ENCODE measurements at regions not wholly inside any gene's neighbourhood (a gene's known extent, or its start where the extent isn't known, plus 50 kb on each side); places are given as distances from the start of the nearest gene placed in this dataset.
A peak's percentile ranks its signal among the peaks of the same experiment; 100 is the strongest.

GRCh38 chr11:13143486-13144297, 133.9 kb upstream of the BMAL1 start (continued):
- TF ChIP-seq, protein P1, sequence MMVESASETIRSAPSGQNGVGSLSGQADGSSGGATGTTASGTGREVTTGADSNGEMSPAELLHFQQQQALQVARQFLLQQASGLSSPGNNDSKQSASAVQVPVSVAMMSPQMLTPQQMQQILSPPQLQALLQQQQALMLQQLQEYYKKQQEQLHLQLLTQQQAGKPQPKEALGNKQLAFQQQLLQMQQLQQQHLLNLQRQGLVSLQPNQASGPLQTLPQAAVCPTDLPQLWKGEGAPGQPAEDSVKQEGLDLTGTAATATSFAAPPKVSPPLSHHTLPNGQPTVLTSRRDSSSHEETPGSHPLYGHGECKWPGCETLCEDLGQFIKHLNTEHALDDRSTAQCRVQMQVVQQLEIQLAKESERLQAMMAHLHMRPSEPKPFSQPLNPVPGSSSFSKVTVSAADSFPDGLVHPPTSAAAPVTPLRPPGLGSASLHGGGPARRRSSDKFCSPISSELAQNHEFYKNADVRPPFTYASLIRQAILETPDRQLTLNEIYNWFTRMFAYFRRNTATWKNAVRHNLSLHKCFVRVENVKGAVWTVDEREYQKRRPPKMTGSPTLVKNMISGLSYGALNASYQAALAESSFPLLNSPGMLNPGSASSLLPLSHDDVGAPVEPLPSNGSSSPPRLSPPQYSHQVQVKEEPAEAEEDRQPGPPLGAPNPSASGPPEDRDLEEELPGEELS (CRISPR knock-in tag; IDR thresholded peaks at IDR 0.05), result no peak
- no peak for TF ChIP-seq ERG (CRISPR knock-in tag; IDR thresholded peaks at IDR 0.05)
- TF ChIP-seq JUN (CRISPR knock-in tag; IDR thresholded peaks at IDR 0.05), result no peak
- no peak for TF ChIP-seq SP1 (CRISPR knock-in tag; conservative IDR thresholded peaks at IDR 0.05)

GRCh38 chr11:13145461-13145860, 132.1 kb upstream of the BMAL1 start:
- Mint-ChIP-seq H3K9me3 (no peaks in the 10 kb centered on the region), H3K4me1 (0 out of 2 replicates have a peak, but pooled peaks cover 3% of the 10 kb centered on the region), H3K27me3 (ENCODE audit: low read depth) (no peaks in the 10 kb centered on the region), H3K27ac (no peak overlapping the region), H3K36me3 (no peaks in the 10 kb centered on the region), H3K4me3 (no peak overlapping the region)
- no peak for DNase-seq (ENCODE audit: low spot score)
- CTCF ChIA-PET, result interaction anchor here (0.6 to 1.8 kb wide), 18 partner anchors 9 to 856 kb away, joined by 3 to 18 read pairs (median 3); no protein-coding TSS in a partner anchor
- POLR2A ChIA-PET, result interaction anchor here (0.6 kb wide), 1 partner anchor 661 kb away, joined by 9 read pairs; no protein-coding TSS in a partner anchor
- TF ChIP-seq TCF7 (CRISPR knock-in tag; IDR thresholded peaks at IDR 0.05; ENCODE audit: low read depth), result no peak
- no peak for TF ChIP-seq NR3C1 (CRISPR knock-in tag; conservative IDR thresholded peaks at IDR 0.05; ENCODE audit: low read depth)
- ATAC-seq, result peak; percentile 75

GRCh38 chr11:13149991-13150390, 127.6 kb upstream of the BMAL1 start:
- ChIA-PET CTCF (interaction anchor here (6.3 kb wide), 1 partner anchor 185 kb away, joined by 42 read pairs; no protein-coding TSS in a partner anchor), POLR2A (no interaction called here)
- Mint-ChIP-seq H3K4me3 (no peak overlapping the region), H3K4me1 (0 out of 2 replicates have a peak, but pooled peaks cover 3% of the 10 kb centered on the region), H3K27me3 (ENCODE audit: low read depth) (no peaks in the 10 kb centered on the region), H3K27ac (no peak overlapping the region), H3K9me3 (peaks cover 6% of the 10 kb centered on the region), H3K36me3 (no peaks in the 10 kb centered on the region)
- TF ChIP-seq ZNF121 (CRISPR knock-in tag; IDR thresholded peaks at IDR 0.05), result no peak
- TF ChIP-seq, protein P2, sequence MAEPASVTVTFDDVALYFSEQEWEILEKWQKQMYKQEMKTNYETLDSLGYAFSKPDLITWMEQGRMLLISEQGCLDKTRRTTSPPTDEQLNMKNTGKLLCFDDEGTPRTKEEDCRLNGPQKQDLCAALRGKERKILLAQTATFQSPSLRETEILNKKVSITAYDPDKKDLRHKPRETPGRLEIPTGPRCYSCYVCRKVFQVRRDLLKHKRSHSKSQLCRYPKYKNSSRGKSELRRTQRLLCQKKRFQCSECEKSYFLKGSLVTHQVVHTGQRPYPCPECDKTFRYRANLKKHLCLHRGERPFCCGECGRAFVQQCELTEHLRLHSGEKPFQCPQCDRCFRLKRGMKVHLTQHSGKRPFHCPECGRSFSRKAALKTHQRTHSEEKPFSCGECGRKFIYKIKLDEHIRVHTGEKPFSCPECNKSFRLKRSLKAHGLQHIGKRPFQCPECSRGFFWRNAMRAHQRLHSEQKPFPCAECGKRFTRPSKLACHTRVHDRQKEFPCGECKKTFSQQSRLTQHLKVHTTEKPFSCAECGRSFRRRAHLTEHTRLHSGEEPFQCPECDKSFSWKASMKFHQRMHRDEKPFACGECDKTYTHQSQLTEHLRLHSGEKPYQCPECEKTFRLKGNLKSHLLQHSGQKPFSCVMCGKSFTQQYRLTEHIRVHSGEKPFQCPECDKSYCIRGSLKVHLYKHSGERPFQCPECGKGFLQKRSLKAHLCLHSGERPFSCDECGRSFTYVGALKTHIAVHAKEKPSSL (CRISPR knock-in tag; conservative IDR thresholded peaks at IDR 0.05), result no peak
- TF ChIP-seq TEAD1 (CRISPR knock-in tag; IDR thresholded peaks at IDR 0.05), result no peak
- ATAC-seq, result no peak
- no peak for DNase-seq (ENCODE audit: low spot score)

DNA sequence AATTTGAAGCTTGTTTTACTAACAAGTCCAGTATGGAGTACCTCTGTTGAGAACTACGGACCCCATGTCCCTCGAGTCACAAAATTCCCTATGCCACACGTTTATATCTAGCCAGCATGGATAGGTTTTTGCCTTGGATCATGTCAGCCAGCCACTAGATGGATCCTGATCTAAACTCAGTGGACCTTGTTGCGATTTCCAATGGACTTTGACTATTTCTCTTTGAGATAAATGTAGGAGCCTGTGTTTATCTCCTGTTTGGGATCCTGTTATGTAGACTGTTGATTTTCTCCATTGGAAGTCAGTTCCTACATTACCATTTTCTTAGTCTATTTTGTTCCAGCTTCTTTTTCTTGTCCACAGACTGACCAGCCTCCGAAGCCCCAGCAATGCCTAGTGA, 127.1 kb upstream of the BMAL1 start:
- ChIA-PET CTCF (interaction anchor here (6.3 kb wide), 1 partner anchor 186 kb away, joined by 42 read pairs; no protein-coding TSS in a partner anchor), POLR2A (no interaction called here)
- ATAC-seq, result no peak

More for the DNA sequence above, 127.1 kb upstream of the BMAL1 start:
- Mint-ChIP-seq H3K4me1 (0 out of 2 replicates have a peak, but pooled peaks cover 2% of the 10 kb centered on the region), H3K36me3 (no peaks in the 10 kb centered on the region; the same call in 1 of the 2 replicates), H3K9me3 (peaks cover 11% of the 10 kb centered on the region), H3K27ac (no peak overlapping the region), H3K27me3 (ENCODE audit: low read depth) (no peaks in the 10 kb centered on the region), H3K4me3 (no peak overlapping the region)
- TF ChIP-seq, protein P3, sequence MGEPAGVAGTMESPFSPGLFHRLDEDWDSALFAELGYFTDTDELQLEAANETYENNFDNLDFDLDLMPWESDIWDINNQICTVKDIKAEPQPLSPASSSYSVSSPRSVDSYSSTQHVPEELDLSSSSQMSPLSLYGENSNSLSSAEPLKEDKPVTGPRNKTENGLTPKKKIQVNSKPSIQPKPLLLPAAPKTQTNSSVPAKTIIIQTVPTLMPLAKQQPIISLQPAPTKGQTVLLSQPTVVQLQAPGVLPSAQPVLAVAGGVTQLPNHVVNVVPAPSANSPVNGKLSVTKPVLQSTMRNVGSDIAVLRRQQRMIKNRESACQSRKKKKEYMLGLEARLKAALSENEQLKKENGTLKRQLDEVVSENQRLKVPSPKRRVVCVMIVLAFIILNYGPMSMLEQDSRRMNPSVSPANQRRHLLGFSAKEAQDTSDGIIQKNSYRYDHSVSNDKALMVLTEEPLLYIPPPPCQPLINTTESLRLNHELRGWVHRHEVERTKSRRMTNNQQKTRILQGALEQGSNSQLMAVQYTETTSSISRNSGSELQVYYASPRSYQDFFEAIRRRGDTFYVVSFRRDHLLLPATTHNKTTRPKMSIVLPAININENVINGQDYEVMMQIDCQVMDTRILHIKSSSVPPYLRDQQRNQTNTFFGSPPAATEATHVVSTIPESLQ (CRISPR knock-in tag; IDR thresholded peaks at IDR 0.05), result no peak
- TF ChIP-seq ELF4 (CRISPR knock-in tag; IDR thresholded peaks at IDR 0.05; ENCODE audit: low read depth), result no peak
- no peak for TF ChIP-seq USF2 (CRISPR knock-in tag; IDR thresholded peaks at IDR 0.05)
- TF ChIP-seq CBFB (CRISPR knock-in tag; IDR thresholded peaks at IDR 0.05; ENCODE audit: low read depth), result no peak
- TF ChIP-seq ZBTB21 (CRISPR knock-in tag; IDR thresholded peaks at IDR 0.05; ENCODE audit: borderline replicate concordance), result no peak
- TF ChIP-seq OVOL2 (CRISPR knock-in tag; IDR thresholded peaks at IDR 0.05; ENCODE audit: borderline replicate concordance), result no peak
- no peak for TF ChIP-seq IRF2 (CRISPR knock-in tag; IDR thresholded peaks at IDR 0.05; ENCODE audit: borderline replicate concordance, low read depth)
- no peak for TF ChIP-seq MXD4 (CRISPR knock-in tag; IDR thresholded peaks at IDR 0.05; ENCODE audit: borderline replicate concordance)
- TF ChIP-seq, protein P1 (CRISPR knock-in tag; IDR thresholded peaks at IDR 0.05), result no peak
- DNase-seq (ENCODE audit: low spot score), result no peak
